HFFc6 (cell line): ENCODE measurements at regions not wholly inside any gene's neighbourhood (a gene's known extent, or its start where the extent isn't known, plus 50 kb on each side); places are given as distances from the start of the nearest gene placed in this dataset.

Experiments used
- DNase-seq: peaks from one replicate; pipeline ENCODE4 v3.0.0-alpha.2; 2018
- H3K27ac Mint-ChIP-seq: 2 replicates; pipeline ENCODE4 v1.8.0; 2020; ENCODE audit warnings: mild to moderate bottlenecking, mixed read lengths
- H3K27me3 Mint-ChIP-seq: 2 replicates; pipeline ENCODE4 v1.8.0; 2021; ENCODE audit warnings: mild to moderate bottlenecking, moderate library complexity, mixed read lengths; ENCODE audit not compliant: insufficient read depth
- H3K36me3 Mint-ChIP-seq: 2 replicates; pipeline ENCODE4 v1.8.0; 2021; ENCODE audit warnings: low read depth, mixed read lengths
- H3K4me1 Mint-ChIP-seq: 2 replicates; pipeline ENCODE4 v1.8.0; 2020; ENCODE audit warnings: low read depth, mixed read lengths
- H3K4me3 Mint-ChIP-seq: 2 replicates; pipeline ENCODE4 v1.8.0; 2020; ENCODE audit warnings: mild to moderate bottlenecking, moderate library complexity, mixed read lengths
- H3K9me3 Mint-ChIP-seq: 2 replicates; pipeline ENCODE4 v1.8.0; 2020; ENCODE audit warnings: mild to moderate bottlenecking, mixed read lengths
- CTCF ChIP-seq: fragments of 200-600 bp; sonication (generic); IDR thresholded peaks from 2 replicates; pipeline ENCODE4 v1.5.0; 2021; ENCODE audit warnings: antibody characterized with exemption, mild to moderate bottlenecking

DNA sequence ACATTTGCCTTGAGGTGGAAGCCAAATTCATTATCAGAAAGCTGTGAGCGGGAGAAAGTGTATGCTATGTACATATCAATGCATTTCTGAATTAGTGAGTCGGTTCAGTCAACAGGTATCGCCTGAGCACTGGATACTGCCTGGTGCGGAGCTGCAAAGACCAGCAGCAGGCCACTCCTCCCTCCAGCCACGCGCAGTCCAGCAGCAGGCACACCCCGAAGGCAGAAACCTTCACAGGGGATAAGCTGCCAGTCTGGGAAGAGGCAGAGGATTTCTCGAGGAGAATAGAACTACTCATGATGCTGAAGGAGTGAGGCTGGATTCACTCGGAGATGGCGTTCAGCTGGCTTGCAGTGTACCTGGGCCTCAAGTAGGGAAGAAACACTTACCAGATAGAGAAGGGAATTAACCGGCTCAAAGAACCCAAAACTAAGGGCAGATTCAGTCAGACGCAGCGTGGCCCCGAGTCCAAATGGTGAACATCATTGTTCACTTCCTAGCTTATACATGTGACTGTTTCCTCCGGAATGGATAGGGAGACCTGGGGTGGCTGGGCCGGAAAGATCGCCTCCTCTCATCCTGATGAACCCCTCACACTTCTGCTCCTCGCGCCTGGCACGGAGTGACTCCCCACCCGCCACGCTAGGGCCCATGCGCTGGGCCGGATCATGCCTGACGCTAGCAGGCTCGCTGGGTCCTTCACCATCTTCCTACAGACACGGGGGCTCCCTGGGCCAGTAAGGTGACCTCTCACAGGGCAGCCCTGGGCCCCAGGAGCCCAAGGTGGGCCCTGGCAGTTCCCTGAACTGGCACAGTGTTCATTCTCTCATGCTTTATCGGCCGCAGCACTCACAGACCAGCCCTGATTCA, 78.1 kb upstream of the SPATA31C2 start:
- peaks cover 11% of the 10 kb centered on the region for H3K9me3 Mint-ChIP-seq
- H3K4me3 Mint-ChIP-seq: no peak overlapping the region
- peaks cover 10% of the 10 kb centered on the region for H3K27me3 Mint-ChIP-seq
- peaks cover 8% of the 10 kb centered on the region for H3K4me1 Mint-ChIP-seq
- no peaks in the 10 kb centered on the region for H3K36me3 Mint-ChIP-seq
- H3K27ac Mint-ChIP-seq: no peak overlapping the region
- DNase-seq: no peak
- TF ChIP-seq CTCF: no peak

DNA sequence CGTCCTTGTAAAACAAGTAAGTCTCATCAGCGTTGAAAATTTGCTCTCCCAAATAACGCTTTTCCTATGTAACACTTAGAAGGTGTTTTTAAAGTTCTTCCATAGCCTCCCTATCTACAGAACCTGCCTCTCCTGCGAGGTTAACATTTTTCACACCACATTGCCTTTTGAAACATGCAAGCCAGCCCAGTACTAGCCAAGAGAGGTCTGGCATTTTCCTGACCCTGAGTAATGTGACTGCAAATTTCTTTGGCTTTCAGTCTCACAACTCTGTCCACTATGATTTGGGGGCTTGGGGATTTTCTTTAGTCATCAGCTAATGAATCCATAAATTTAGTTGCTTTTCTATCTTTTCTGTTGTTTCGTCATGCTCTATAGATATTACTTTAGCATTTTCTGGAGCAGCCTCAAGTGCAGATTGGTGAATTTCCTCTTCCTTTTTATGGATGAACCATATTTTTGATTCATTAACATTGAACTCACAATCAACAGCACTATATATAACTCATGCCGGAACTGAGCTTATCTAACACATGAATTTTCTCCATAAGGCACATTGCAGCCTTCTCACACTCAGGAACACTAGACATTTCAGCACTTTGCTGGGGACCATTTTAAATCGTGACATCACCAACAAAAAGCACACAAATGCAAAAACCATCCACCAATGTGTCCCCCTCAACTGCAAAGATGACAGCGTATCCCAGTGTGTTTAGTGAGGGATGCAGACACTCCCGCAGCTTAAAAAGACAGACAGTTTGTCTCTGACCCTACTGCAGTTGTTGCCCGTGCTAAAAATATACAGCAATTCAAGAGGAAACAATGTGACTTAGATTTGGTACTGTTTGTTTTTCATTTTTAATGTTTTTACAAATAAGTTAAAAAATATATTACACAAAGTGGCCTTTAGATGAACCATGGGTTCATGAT, 77.2 kb upstream of the SPATA31C2 start:
- Mint-ChIP-seq H3K27me3 (peaks cover 10% of the 10 kb centered on the region), H3K27ac (no peak overlapping the region), H3K4me3 (no peak overlapping the region), H3K36me3 (no peaks in the 10 kb centered on the region), H3K9me3 (peaks cover 11% of the 10 kb centered on the region), H3K4me1 (peaks cover 8% of the 10 kb centered on the region)
- no peak for DNase-seq
- TF ChIP-seq CTCF: no peak

- Mint-ChIP-seq H3K27me3 (no peaks in the 10 kb centered on the region; the same call in 1 of the 2 replicates), H3K27ac (no peak overlapping the region), H3K4me1 (peaks cover 23% of the 10 kb centered on the region), H3K9me3 (no peaks in the 10 kb centered on the region), H3K4me3 (no peak overlapping the region), H3K36me3 (no peaks in the 10 kb centered on the region)
- no peak for TF ChIP-seq CTCF
- DNase-seq: no peak
Measured at GRCh38 chr9:88202321-88202720, 64.0 kb upstream of the SPATA31C2 start.

DNA sequence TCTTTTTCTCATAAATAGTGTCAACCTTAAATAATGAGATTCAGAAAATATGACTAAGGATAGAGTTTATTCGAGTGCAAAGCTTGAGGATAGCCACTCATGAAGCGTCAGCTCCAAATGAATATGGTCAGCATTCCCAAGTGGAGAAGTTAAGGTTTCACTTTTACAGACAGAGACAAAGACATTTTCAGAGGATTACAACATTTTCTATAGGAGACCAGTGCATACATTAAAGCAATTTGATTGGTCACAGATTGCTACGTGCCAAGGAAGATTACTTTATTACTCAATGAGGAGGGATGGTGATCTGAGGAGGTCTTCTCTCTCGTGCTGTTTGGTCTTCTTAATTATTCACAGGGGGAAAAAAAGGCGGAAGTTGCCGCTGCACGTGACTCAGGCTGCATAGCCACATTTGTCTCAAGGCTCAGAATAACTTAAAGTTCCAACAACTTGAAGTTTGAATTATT, 60.1 kb upstream of the SPATA31C2 start:
- H3K4me3 Mint-ChIP-seq: peak overlapping the region; percentile 89
- peak; percentile 69 for DNase-seq
- no peaks in the 10 kb centered on the region for H3K36me3 Mint-ChIP-seq
- H3K27ac Mint-ChIP-seq: peak overlapping the region; percentile 95
- no peak for TF ChIP-seq CTCF
- H3K4me1 Mint-ChIP-seq: peaks cover 36% of the 10 kb centered on the region
- no peaks in the 10 kb centered on the region for H3K27me3 Mint-ChIP-seq
- H3K9me3 Mint-ChIP-seq: no peaks in the 10 kb centered on the region

DNA sequence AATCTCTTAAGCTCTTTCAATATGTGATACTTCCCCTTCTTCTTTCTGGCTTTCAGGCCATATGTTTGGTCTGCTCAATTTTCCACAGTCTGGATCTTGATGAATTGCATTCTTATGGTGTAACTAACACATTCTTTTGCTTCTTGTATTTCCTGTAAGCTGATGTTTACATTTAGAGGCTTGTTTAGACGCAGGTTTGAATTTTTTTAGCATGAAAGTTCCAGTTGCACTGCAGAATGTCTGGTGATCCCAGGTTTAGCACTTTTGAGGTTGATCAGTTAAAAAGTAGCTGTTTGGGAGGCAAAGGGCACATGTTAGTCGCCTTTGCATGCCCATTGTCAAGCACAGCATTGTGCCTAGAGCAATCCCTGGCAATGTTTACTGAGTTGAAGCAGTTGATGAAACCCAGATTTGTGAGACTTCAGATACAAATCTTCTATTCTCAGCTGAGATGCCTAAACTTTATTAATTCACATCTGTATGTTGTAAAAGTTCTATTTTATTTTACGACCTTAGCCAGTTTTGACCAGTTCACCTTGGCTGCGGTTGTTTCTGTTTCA, 59.6 kb upstream of the SPATA31C2 start:
- Mint-ChIP-seq H3K9me3 (no peaks in the 10 kb centered on the region), H3K36me3 (no peaks in the 10 kb centered on the region), H3K27ac (peak overlapping the region; percentile 95), H3K4me3 (peak overlapping the region; percentile 89), H3K27me3 (no peaks in the 10 kb centered on the region; the same call in 1 of the 2 replicates), H3K4me1 (peaks cover 36% of the 10 kb centered on the region)
- peak; percentile 86 for DNase-seq
- no peak for TF ChIP-seq CTCF
